GM06990 (cell line): ENCODE measurements at regions not wholly inside any gene's neighbourhood (a gene's known extent, or its start where the extent isn't known, plus 50 kb on each side); places are given as distances from the start of the nearest gene placed in this dataset.

Experiments
- DNase-seq: peaks from one replicate; pipeline ENCODE4 v3.0.0-alpha.2; 2011; ENCODE audit not compliant: insufficient read length; ENCODE audit errors: extremely low read depth
- H3K27me3 ChIP-seq: replicated peaks from 2 replicates; pipeline ENCODE4 v1.6.0; 2011; ENCODE audit warnings: low read length; ENCODE audit not compliant: control insufficient read depth, insufficient read depth
- H3K36me3 ChIP-seq: 2 replicates; pipeline ENCODE4 v1.5.1; 2011; ENCODE audit warnings: low read length; ENCODE audit not compliant: control insufficient read depth, insufficient read depth
- H3K4me3 ChIP-seq: replicated peaks from 2 replicates; pipeline ENCODE4 v1.5.1; 2011; ENCODE audit warnings: low read depth, mild to moderate bottlenecking, control low read depth, low read length
- CTCF ChIP-seq: IDR thresholded peaks from 2 replicates; pipeline ENCODE4 v1.5.1; 2011; ENCODE audit warnings: low read length, control low read depth, mild to moderate bottlenecking, inconsistent platforms; ENCODE audit not compliant: insufficient read depth, poor library complexity, severe bottlenecking

GRCh38 chr2:236805800-236806531 is 236.3 kb downstream of the ACKR3 start:
- Histone ChIP-seq H3K27me3 (no peaks in the 10 kb centered on the region), H3K36me3 (no peaks in the 10 kb centered on the region), H3K4me3 (no peak overlapping the region)
- TF ChIP-seq CTCF = no peak
- DNase-seq = no peak

- H3K27me3 ChIP-seq = no peaks in the 10 kb centered on the region; the same call in 1 of the 2 replicates
- DNase-seq = no peak
- H3K4me3 ChIP-seq = no peak overlapping the region
- H3K36me3 ChIP-seq = no peaks in the 10 kb centered on the region
- no peak for TF ChIP-seq CTCF
These were observed 240.1 kb downstream of the ACKR3 start for GRCh38 chr2:236809716-236810115.

DNA sequence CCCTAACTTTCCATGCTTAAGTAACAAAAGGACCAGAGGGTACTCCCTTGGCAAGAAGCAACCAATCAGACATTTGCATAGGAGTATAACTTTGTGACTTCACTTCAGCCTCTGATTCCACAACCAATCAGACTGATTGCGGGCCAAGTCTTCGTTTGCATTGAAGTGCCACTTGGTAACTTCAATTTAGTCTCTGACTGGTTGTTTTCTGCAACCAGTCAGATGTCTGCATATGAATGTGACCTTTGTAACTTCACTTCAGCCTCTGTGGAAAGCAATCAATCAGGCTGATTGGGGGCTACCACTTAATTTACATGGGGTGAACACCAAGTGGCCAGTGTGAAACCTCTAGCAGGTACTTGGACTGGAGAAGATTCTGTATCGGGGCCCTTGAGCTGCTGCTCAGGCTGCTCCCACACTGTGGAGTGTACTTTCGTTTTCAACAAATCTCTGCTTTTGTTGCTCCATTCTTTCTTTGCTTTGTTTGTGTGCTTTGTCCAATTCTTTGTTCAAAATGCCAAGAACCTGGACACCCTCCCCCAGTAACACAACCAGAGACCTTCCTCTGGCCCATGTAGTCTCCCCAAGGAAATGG is 241.5 kb downstream of the ACKR3 start:
- TF ChIP-seq CTCF = no peak
- DNase-seq = no peak
- Histone ChIP-seq H3K36me3 (no peaks in the 10 kb centered on the region), H3K27me3 (no peaks in the 10 kb centered on the region; the same call in 1 of the 2 replicates), H3K4me3 (no peak overlapping the region)

- Histone ChIP-seq H3K27me3 (no peaks in the 10 kb centered on the region; the same call in none of the 2 replicates), H3K4me3 (no peak overlapping the region), H3K36me3 (no peaks in the 10 kb centered on the region)
- no peak for TF ChIP-seq CTCF
- no peak for DNase-seq
These were observed 244.1 kb downstream of the ACKR3 start for GRCh38 chr2:236813766-236814165.

DNA sequence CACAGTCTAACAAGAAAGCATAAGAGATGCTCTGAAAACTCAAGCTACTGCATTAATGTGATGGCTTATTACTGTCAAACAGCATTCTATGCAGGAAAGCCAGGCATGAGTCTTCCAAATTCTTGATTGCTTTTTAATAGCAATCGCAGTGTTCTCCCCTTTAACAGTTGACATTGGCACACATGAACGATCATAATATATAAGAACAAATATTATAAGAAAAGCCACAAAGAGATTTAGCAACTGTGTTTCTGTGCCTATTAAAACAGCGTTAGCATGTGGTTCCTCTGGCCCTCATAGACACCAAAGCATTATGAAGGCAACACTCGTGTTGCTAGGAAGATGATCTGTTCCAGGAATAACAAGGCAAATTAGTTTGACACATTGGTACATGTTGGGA is 245.0 kb downstream of the ACKR3 start:
- no peak for DNase-seq
- TF ChIP-seq CTCF = no peak
- Histone ChIP-seq H3K4me3 (no peak overlapping the region), H3K36me3 (no peaks in the 10 kb centered on the region), H3K27me3 (no peaks in the 10 kb centered on the region; the same call in none of the 2 replicates)
